ENCODE measurements at regions not wholly inside any gene's neighbourhood (a gene's known extent, or its start where the extent isn't known, plus 50 kb on each side); places are given as distances from the start of the nearest gene placed in this dataset.

- in situ Hi-C loops (cut with MboI; ENCODE audit: low sequenced_read_pairs in 4 of 4): no loop called here
- no peak for ATAC-seq
Observed at GRCh38 chr1:239732770-239733169, 346.4 kb downstream of the CHRM3 start.

GRCh38 chr1:239733995-239734394 is 347.6 kb downstream of the CHRM3 start:
- no peak overlapping the region for H3K4me3 ChIP-seq
- no peaks in the 10 kb centered on the region for H3K36me3 ChIP-seq
- ATAC-seq (no peak), DNase-seq (no peak)
- no peaks in the 10 kb centered on the region for H3K27me3 ChIP-seq
- intact Hi-C loops (cut with DNase I; ENCODE audit: low total_unique reads) (no loop called here), in situ Hi-C loops (cut with MboI; ENCODE audit: low sequenced_read_pairs in 4 of 4) (no loop called here)
- no peak for TF ChIP-seq POLR2A (IDR thresholded peaks at IDR 0.05)
- TF ChIP-seq CTCF (IDR thresholded peaks at IDR 0.05 in 4 of 5, conservative IDR thresholded peaks at IDR 0.05 in 1 of 5): no peak
- H3K9me3 ChIP-seq: no peaks in the 10 kb centered on the region
- no peaks in the 10 kb centered on the region for H3K4me1 ChIP-seq
- H3K27ac ChIP-seq: no peak overlapping the region

More at GRCh38 chr1:239732770-239733169, 346.4 kb downstream of the CHRM3 start:
- no peaks in the 10 kb centered on the region for H3K36me3 ChIP-seq
- intact Hi-C loops (cut with DNase I; ENCODE audit: low total_unique reads): no loop called here
- no peaks in the 10 kb centered on the region for H3K4me1 ChIP-seq
- no peak for DNase-seq
- H3K4me3 ChIP-seq: no peak overlapping the region
- H3K27ac ChIP-seq: no peak overlapping the region
- H3K9me3 ChIP-seq: no peaks in the 10 kb centered on the region
- no peaks in the 10 kb centered on the region for H3K27me3 ChIP-seq
- TF ChIP-seq POLR2A (IDR thresholded peaks at IDR 0.05) (no peak), CTCF (IDR thresholded peaks at IDR 0.05 in 4 of 5, conservative IDR thresholded peaks at IDR 0.05 in 1 of 5) (no peak)

GRCh38 chr1:239735111-239735510 is 348.7 kb downstream of the CHRM3 start:
- Histone ChIP-seq H3K4me1 (no peaks in the 10 kb centered on the region), H3K27ac (no peak overlapping the region), H3K9me3 (no peaks in the 10 kb centered on the region), H3K36me3 (no peaks in the 10 kb centered on the region), H3K27me3 (no peaks in the 10 kb centered on the region), H3K4me3 (no peak overlapping the region)
- DNase-seq (no peak), ATAC-seq (no peak)
- intact Hi-C loops (cut with DNase I; ENCODE audit: low total_unique reads): no loop called here
- in situ Hi-C loops (cut with MboI; ENCODE audit: low sequenced_read_pairs in 4 of 4): no loop called here
- TF ChIP-seq POLR2A (IDR thresholded peaks at IDR 0.05): no peak
- TF ChIP-seq CTCF (IDR thresholded peaks at IDR 0.05 in 4 of 5, conservative IDR thresholded peaks at IDR 0.05 in 1 of 5): no peak

GRCh38 chr1:239736479-239736878 is 350.1 kb downstream of the CHRM3 start:
- TF ChIP-seq CTCF (IDR thresholded peaks at IDR 0.05 in 4 of 5, conservative IDR thresholded peaks at IDR 0.05 in 1 of 5) (no peak), POLR2A (IDR thresholded peaks at IDR 0.05) (no peak)
- no peak overlapping the region for H3K27ac ChIP-seq
- no peak overlapping the region for H3K4me3 ChIP-seq
- intact Hi-C loops (cut with DNase I; ENCODE audit: low total_unique reads): no loop called here
- DNase-seq (no peak), ATAC-seq (no peak)
- no peaks in the 10 kb centered on the region for H3K36me3 ChIP-seq
- H3K27me3 ChIP-seq: no peaks in the 10 kb centered on the region
- in situ Hi-C loops (cut with MboI; ENCODE audit: low sequenced_read_pairs in 4 of 4): no loop called here
- no peaks in the 10 kb centered on the region for H3K9me3 ChIP-seq
- H3K4me1 ChIP-seq: no peaks in the 10 kb centered on the region

GRCh38 chr1:239739375-239739774 is 352.3 kb upstream of the FMN2 start:
- TF ChIP-seq CTCF (IDR thresholded peaks at IDR 0.05 in 4 of 5, conservative IDR thresholded peaks at IDR 0.05 in 1 of 5): no peak
- TF ChIP-seq POLR2A (IDR thresholded peaks at IDR 0.05): no peak
- ATAC-seq (no peak), DNase-seq (no peak)
- in situ Hi-C loops (cut with MboI; ENCODE audit: low sequenced_read_pairs in 4 of 4): no loop called here
- Histone ChIP-seq H3K4me3 (no peak overlapping the region), H3K36me3 (no peaks in the 10 kb centered on the region), H3K27ac (no peak overlapping the region), H3K27me3 (no peaks in the 10 kb centered on the region), H3K4me1 (no peaks in the 10 kb centered on the region), H3K9me3 (no peaks in the 10 kb centered on the region)
- intact Hi-C loops (cut with DNase I; ENCODE audit: low total_unique reads): no loop called here

Data from gastrocnemius medialis (tissue), 4 donors.